ENCODE measurements at regions not wholly inside any gene's neighbourhood (a gene's known extent, or its start where the extent isn't known, plus 50 kb on each side); places are given as distances from the start of the nearest gene placed in this dataset.

GRCh38 chr9:89999176-89999533, 394.3 kb downstream of the GADD45G start:
- TF ChIP-seq CTCF (IDR thresholded peaks at IDR 0.05) (no peak), POLR2A (IDR thresholded peaks at IDR 0.05) (no peak)

Data from gastroesophageal sphincter (tissue), 3 donors.